CD8-positive, alpha-beta memory T cell (primary cell): ENCODE measurements at regions not wholly inside any gene's neighbourhood (a gene's known extent, or its start where the extent isn't known, plus 50 kb on each side); places are given as distances from the start of the nearest gene placed in this dataset.
A peak's percentile ranks its signal among the peaks of the same experiment; 100 is the strongest.

Source experiments
- CTCF ChIA-PET: fragments of 350-600 bp; sonication (Branson Sonifier 250); formaldehyde crosslinking; loops from one replicate; lab custom pipeline; 2021; ENCODE audit warnings: antibody characterized with exemption; lab: Charles Lee
- POLR2A ChIA-PET: fragments of 350-600 bp; sonication (Branson Sonifier 250); formaldehyde crosslinking; loops from one replicate; lab custom pipeline; 2021; ENCODE audit warnings: antibody characterized with exemption; lab: Charles Lee
- DNase-seq, 5 donors: peaks; one replicate each; pipeline versions ENCODE4 v3.0.0 to v3.0.0-alpha.2; 2020 to 2022; ENCODE audit warnings: mixed read lengths in 1 of 5
- H3K27ac ChIP-seq: one replicate; pipeline ENCODE4 v1.7.0; 2013; ENCODE audit warnings: low read depth, mild to moderate bottlenecking, low read length, moderate library complexity
- H3K27me3 ChIP-seq: 2 replicates; pipeline ENCODE4 v1.7.0; 2013; ENCODE audit warnings: low read length, mild to moderate bottlenecking; ENCODE audit not compliant: insufficient read depth, poor library complexity, severe bottlenecking
- H3K36me3 ChIP-seq: 2 replicates; pipeline ENCODE4 v1.7.0; 2013; ENCODE audit warnings: mild to moderate bottlenecking, low read length, moderate library complexity; ENCODE audit not compliant: insufficient read depth
- H3K4me1 ChIP-seq: 2 replicates; pipeline ENCODE4 v1.7.0; 2013; ENCODE audit warnings: mild to moderate bottlenecking, low read length, moderate library complexity; ENCODE audit not compliant: insufficient read depth
- H3K4me3 ChIP-seq: 2 replicates; pipeline ENCODE4 v1.7.0; 2013; ENCODE audit warnings: mild to moderate bottlenecking, low read length
- H3K9me3 ChIP-seq: 2 replicates; pipeline ENCODE4 v1.7.0; 2013; ENCODE audit warnings: mild to moderate bottlenecking, low read length
- H3K27ac Mint-ChIP-seq, 8 donors: one replicate each; pipeline ENCODE4 v1.8.0; 2020 to 2021; ENCODE audit warnings: mixed read lengths in 8 of 8, mild to moderate bottlenecking in 6 of 8, inconsistent platforms in 3 of 8, moderate library complexity in 3 of 8
- H3K27me3 Mint-ChIP-seq, 2 donors: one replicate each; pipeline ENCODE4 v1.8.0; 2020 to 2021; ENCODE audit warnings: mixed read lengths in 2 of 2, mild to moderate bottlenecking in 1 of 2, moderate library complexity in 1 of 2
- H3K36me3 Mint-ChIP-seq, 3 donors: one replicate each; pipeline ENCODE4 v1.8.0; 2020 to 2021; ENCODE audit warnings: mixed read lengths in 3 of 3, inconsistent platforms in 1 of 3, mild to moderate bottlenecking in 1 of 3
- H3K4me1 Mint-ChIP-seq, 3 donors: one replicate each; pipeline ENCODE4 v1.8.0; 2020 to 2021; ENCODE audit warnings: mixed read lengths in 3 of 3, inconsistent platforms in 1 of 3, mild to moderate bottlenecking in 1 of 3
- H3K4me3 Mint-ChIP-seq, 7 donors: one replicate each; pipeline ENCODE4 v1.8.0; 2020 to 2021; ENCODE audit warnings: mixed read lengths in 7 of 7, mild to moderate bottlenecking in 6 of 7, moderate library complexity in 4 of 7, inconsistent platforms in 2 of 7
- H3K9me3 Mint-ChIP-seq, 5 donors: one replicate each; pipeline ENCODE4 v1.8.0; 2020 to 2022; ENCODE audit warnings: mixed read lengths in 5 of 5, mild to moderate bottlenecking in 3 of 5, moderate library complexity in 2 of 5, inconsistent platforms in 1 of 5

GRCh38 chr2:150135223-150135883, 352.1 kb downstream of the RND3 start:
- no peak overlapping the region for H3K4me3 Mint-ChIP-seq
- no peaks in the 10 kb centered on the region for H3K4me1 ChIP-seq

DNA sequence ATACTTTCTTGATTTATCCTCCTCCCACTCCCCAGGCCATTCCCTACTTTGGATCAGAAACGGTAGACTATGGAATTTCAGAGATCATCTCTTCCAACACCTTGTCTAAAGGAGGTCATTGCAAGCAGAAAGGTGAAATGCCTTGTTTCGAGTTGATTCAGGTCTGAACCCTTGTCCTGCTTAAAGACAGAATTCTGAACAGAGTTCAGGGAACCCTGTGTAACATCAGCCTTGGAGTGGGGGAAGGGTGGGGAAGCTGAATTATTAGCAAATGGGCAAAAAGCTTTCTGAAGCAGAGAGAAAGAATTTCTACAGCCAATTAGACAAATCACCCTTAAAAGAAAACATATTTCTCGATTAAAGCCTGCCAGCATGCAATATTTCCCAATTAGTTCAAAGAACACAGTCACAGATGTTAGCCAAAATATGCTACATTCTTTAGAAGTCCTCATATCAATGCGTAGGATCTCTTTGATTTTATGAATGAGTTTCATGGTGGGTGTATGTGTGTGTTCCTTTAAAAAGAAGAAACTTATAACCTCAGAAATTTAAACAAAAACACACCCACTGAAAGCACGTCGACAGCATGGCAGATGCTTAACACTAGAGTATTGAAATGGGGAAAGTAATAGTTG, 353.1 kb downstream of the RND3 start:
- no peaks in the 10 kb centered on the region for H3K27me3 Mint-ChIP-seq
- H3K36me3 Mint-ChIP-seq, result no peaks in the 10 kb centered on the region
- no peaks in the 10 kb centered on the region for H3K27me3 ChIP-seq
- no peaks in the 10 kb centered on the region for H3K4me1 ChIP-seq
- H3K4me1 Mint-ChIP-seq, result no peaks in the 10 kb centered on the region
- ChIA-PET CTCF (no interaction called here), POLR2A (no interaction called here)
- H3K9me3 Mint-ChIP-seq, result peaks cover 0 to 8% (median 4%) of the 10 kb centered on the region in 5 donors
- no peak overlapping the region for H3K4me3 ChIP-seq
- no peak overlapping the region for H3K27ac Mint-ChIP-seq
- H3K9me3 ChIP-seq, result no peaks in the 10 kb centered on the region
- H3K27ac ChIP-seq, result no peak overlapping the region
- no peak overlapping the region for H3K4me3 Mint-ChIP-seq
- no peaks in the 10 kb centered on the region for H3K36me3 ChIP-seq
- no peak for DNase-seq

More at GRCh38 chr2:150135223-150135883, 352.1 kb downstream of the RND3 start:
- Histone ChIP-seq H3K4me3 (no peak overlapping the region), H3K36me3 (no peaks in the 10 kb centered on the region), H3K9me3 (no peaks in the 10 kb centered on the region), H3K27me3 (no peaks in the 10 kb centered on the region), H3K27ac (no peak overlapping the region)
- Mint-ChIP-seq H3K27ac (no peak overlapping the region), H3K36me3 (no peaks in the 10 kb centered on the region), H3K27me3 (no peaks in the 10 kb centered on the region), H3K9me3 (peaks cover 0 to 8% (median 4%) of the 10 kb centered on the region in 5 donors), H3K4me1 (no peaks in the 10 kb centered on the region)
- no peak for DNase-seq
- ChIA-PET CTCF (interaction anchor here (0.6 kb wide), 1 partner anchor 16 kb away, joined by 3 read pairs; no protein-coding TSS in a partner anchor), POLR2A (no interaction called here)

GRCh38 chr2:150133623-150134022, 353.8 kb downstream of the RND3 start:
- H3K27me3 ChIP-seq, result no peaks in the 10 kb centered on the region
- no peaks in the 10 kb centered on the region for H3K36me3 ChIP-seq
- CTCF ChIA-PET, result no interaction called here
- Mint-ChIP-seq H3K4me3 (no peak overlapping the region), H3K4me1 (no peaks in the 10 kb centered on the region), H3K36me3 (no peaks in the 10 kb centered on the region), H3K9me3 (peaks cover 0 to 8% (median 2%) of the 10 kb centered on the region in 5 donors), H3K27me3 (no peaks in the 10 kb centered on the region), H3K27ac (no peak overlapping the region)
- H3K4me3 ChIP-seq, result no peak overlapping the region
- POLR2A ChIA-PET, result no interaction called here
- no peaks in the 10 kb centered on the region for H3K9me3 ChIP-seq
- no peaks in the 10 kb centered on the region for H3K4me1 ChIP-seq
- H3K27ac ChIP-seq, result no peak overlapping the region
- DNase-seq, result no peak

DNA sequence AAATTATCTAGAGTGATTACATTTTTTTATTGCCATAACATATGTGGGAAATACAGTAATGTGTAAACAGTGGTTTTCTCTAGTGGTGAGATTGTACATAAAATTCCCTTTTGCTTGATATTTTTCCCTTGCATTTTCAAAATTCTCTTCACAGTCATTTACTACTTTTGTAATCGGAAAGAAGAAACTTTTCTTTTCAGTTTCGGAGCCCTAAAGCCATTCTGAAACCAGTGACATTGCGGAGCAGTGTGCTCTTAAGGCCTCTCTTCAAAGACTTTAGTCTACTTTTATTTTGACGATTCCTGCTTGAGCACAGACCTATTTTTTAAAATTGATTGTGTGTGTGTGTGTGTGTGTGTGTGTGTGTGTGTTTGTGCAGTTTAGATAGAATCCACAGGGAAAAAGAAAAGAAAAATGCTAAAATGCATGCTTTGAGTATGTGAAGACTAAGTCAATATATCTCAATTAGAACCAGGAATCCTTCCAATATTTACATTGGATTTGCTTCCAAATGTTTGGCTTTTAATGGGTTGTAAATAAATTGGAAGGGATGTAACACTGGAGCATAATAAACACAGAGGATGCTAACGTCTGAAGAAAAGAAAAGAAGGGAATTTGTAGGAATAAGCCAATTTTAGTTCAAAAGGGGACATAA, 357.4 kb downstream of the RND3 start:
- H3K4me3 ChIP-seq, result no peak overlapping the region
- H3K9me3 ChIP-seq, result no peaks in the 10 kb centered on the region
- H3K27ac ChIP-seq, result no peak overlapping the region
- H3K27ac Mint-ChIP-seq, result no peak overlapping the region
- H3K4me1 Mint-ChIP-seq, result no peaks in the 10 kb centered on the region
- H3K36me3 ChIP-seq, result no peaks in the 10 kb centered on the region
- ChIA-PET CTCF (no interaction called here), POLR2A (no interaction called here)
- H3K4me1 ChIP-seq, result no peaks in the 10 kb centered on the region
- no peak overlapping the region for H3K4me3 Mint-ChIP-seq
- no peaks in the 10 kb centered on the region for H3K27me3 ChIP-seq
- H3K27me3 Mint-ChIP-seq, result no peaks in the 10 kb centered on the region
- DNase-seq, result no peak
- H3K36me3 Mint-ChIP-seq, result no peaks in the 10 kb centered on the region
- H3K9me3 Mint-ChIP-seq, result peaks cover 0 to 3% (median 2%) of the 10 kb centered on the region in 5 donors

- H3K36me3 Mint-ChIP-seq, result no peaks in the 10 kb centered on the region
- H3K4me3 Mint-ChIP-seq, result no peak overlapping the region
- H3K4me1 ChIP-seq, result no peaks in the 10 kb centered on the region
- H3K27ac ChIP-seq, result no peak overlapping the region
- H3K27me3 ChIP-seq, result no peaks in the 10 kb centered on the region
- H3K9me3 ChIP-seq, result no peaks in the 10 kb centered on the region
- CTCF ChIA-PET, result no interaction called here
- no peak overlapping the region for H3K4me3 ChIP-seq
- no peak overlapping the region for H3K27ac Mint-ChIP-seq
- H3K9me3 Mint-ChIP-seq, result peaks cover 0 to 2% (median 0%) of the 10 kb centered on the region in 5 donors
- H3K36me3 ChIP-seq, result no peaks in the 10 kb centered on the region
- POLR2A ChIA-PET, result no interaction called here
- H3K27me3 Mint-ChIP-seq, result no peaks in the 10 kb centered on the region
- no peaks in the 10 kb centered on the region for H3K4me1 Mint-ChIP-seq
- no peak for DNase-seq
Measured at GRCh38 chr2:150127995-150128394, 359.5 kb downstream of the RND3 start.

GRCh38 chr2:150127346-150127990, 360.0 kb downstream of the RND3 start:
- Histone ChIP-seq H3K27ac (no peak overlapping the region), H3K4me3 (no peak overlapping the region), H3K4me1 (no peaks in the 10 kb centered on the region), H3K9me3 (no peaks in the 10 kb centered on the region), H3K27me3 (no peaks in the 10 kb centered on the region), H3K36me3 (no peaks in the 10 kb centered on the region)
- Mint-ChIP-seq H3K36me3 (no peaks in the 10 kb centered on the region), H3K4me1 (no peaks in the 10 kb centered on the region), H3K4me3 (no peak overlapping the region), H3K27ac (peak overlapping the region in 1 of 8 donors; percentile 72), H3K27me3 (no peaks in the 10 kb centered on the region), H3K9me3 (peaks cover 0 to 2% (median 0%) of the 10 kb centered on the region in 5 donors)
- ChIA-PET POLR2A (no interaction called here), CTCF (no interaction called here)
- DNase-seq, result no peak

DNA sequence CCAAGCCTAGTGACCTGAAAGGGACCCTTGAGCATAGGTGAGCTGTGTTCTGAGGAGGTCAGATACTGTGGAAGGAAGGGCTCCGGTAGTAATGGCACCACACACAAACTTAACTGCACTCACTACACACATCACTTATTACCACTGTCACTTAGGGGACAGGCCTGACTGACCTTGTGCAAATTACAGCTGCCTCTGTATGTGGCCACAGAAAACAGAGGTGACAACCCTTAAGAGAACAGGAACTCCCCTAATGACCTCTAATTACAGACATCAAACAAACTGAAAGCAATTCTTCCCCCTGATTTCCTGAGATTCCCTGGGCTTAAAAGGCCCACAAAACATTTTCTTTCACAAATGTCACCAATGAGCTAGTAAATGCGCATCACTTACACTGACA, 360.6 kb downstream of the RND3 start:
- Mint-ChIP-seq H3K27me3 (no peaks in the 10 kb centered on the region), H3K27ac (no peak overlapping the region), H3K4me3 (no peak overlapping the region), H3K4me1 (no peaks in the 10 kb centered on the region), H3K36me3 (no peaks in the 10 kb centered on the region), H3K9me3 (peaks cover 0 to 2% (median 0%) of the 10 kb centered on the region in 5 donors)
- DNase-seq, result no peak
- no peaks in the 10 kb centered on the region for H3K27me3 ChIP-seq
- no peaks in the 10 kb centered on the region for H3K4me1 ChIP-seq
- no peak overlapping the region for H3K4me3 ChIP-seq
- H3K9me3 ChIP-seq, result no peaks in the 10 kb centered on the region
- POLR2A ChIA-PET, result no interaction called here
- H3K27ac ChIP-seq, result no peak overlapping the region
- CTCF ChIA-PET, result no interaction called here
- H3K36me3 ChIP-seq, result no peaks in the 10 kb centered on the region
